HCT116 (cell line): ENCODE measurements at regions not wholly inside any gene's neighbourhood (a gene's known extent, or its start where the extent isn't known, plus 50 kb on each side); places are given as distances from the start of the nearest gene placed in this dataset.

ENCODE experiments used
- ATF3 ChIP-seq: IDR thresholded peaks from 2 replicates; pipeline ENCODE4 v1.6.1; 2012
- CTCF ChIP-seq, 3 experiments: fragments of 200-600 bp in 1 of 3; sonication (generic) in 1 of 3; IDR thresholded peaks in 2 of 3; conservative IDR thresholded peaks in 1 of 3; 2 replicates each; pipeline ENCODE4 v1.5.1; 2012 to 2017; ENCODE audit warnings: low read depth in 2 of 3, low read length in 2 of 3, antibody characterized with exemption in 1 of 3, borderline replicate concordance in 1 of 3, control low read depth in 1 of 3, mild to moderate bottlenecking in 1 of 3, mixed read lengths in 1 of 3, mixed run types in 1 of 3, moderate library complexity in 1 of 3; ENCODE audit not compliant: insufficient read depth in 1 of 3
- EZH2 ChIP-seq: fragments of 200-600 bp; sonication (generic); IDR thresholded peaks from 2 replicates; pipeline ENCODE4 v1.6.1; 2017; ENCODE audit warnings: antibody characterized with exemption, mixed run types
- EZH2phosphoT487 ChIP-seq: fragments of 200-600 bp; IDR thresholded peaks from 2 replicates; pipeline ENCODE4 v1.6.1; 2018; ENCODE audit warnings: antibody characterized with exemption, borderline replicate concordance
- JUND ChIP-seq: IDR thresholded peaks from 2 replicates; pipeline ENCODE4 v1.6.1; 2012
- POLR2A ChIP-seq: IDR thresholded peaks from 2 replicates; pipeline ENCODE4 v1.7.0; 2011; ENCODE audit warnings: borderline replicate concordance; ENCODE audit not compliant: insufficient read depth, insufficient read length; ENCODE audit errors: extremely low read depth
- POLR2AphosphoS5 ChIP-seq: IDR thresholded peaks from 2 replicates; pipeline ENCODE4 v1.6.1; 2011; ENCODE audit warnings: mild to moderate bottlenecking, low read depth, low read length, moderate library complexity
- RAD21 ChIP-seq: IDR thresholded peaks from 2 replicates; pipeline ENCODE4 v1.6.1; 2012; ENCODE audit warnings: low read depth, mild to moderate bottlenecking
- REST ChIP-seq: IDR thresholded peaks from 2 replicates; pipeline ENCODE4 v1.6.1; 2012; ENCODE audit warnings: low read depth
- SP1 ChIP-seq: IDR thresholded peaks from 2 replicates; pipeline ENCODE4 v1.6.1; 2012; ENCODE audit warnings: low read depth
- YY1 ChIP-seq: IDR thresholded peaks from 2 replicates; pipeline ENCODE4 v1.6.1; 2011; ENCODE audit warnings: low read length, low read depth, moderate library complexity, mild to moderate bottlenecking; ENCODE audit not compliant: insufficient replicate concordance; ENCODE audit errors: extremely low read depth

GRCh38 chr17:13885953-13886889, 183.1 kb upstream of the COX10 start:
- TF ChIP-seq CTCF (IDR thresholded peaks at IDR 0.05 in 2 of 3, conservative IDR thresholded peaks at IDR 0.05 in 1 of 3; ENCODE audit: borderline replicate concordance in 1 of 3, insufficient read depth in 1 of 3, low read depth in 2 of 3, low read length in 2 of 3) (no peak), ATF3 (no peak), POLR2AphosphoS5 (no peak), REST (no peak), RAD21 (no peak), POLR2A (no peak), YY1 (no peak), EZH2phosphoT487 (no peak), SP1 (no peak), JUND (no peak), EZH2 (no peak)
